NCI-H2196 (cell line): ENCODE measurements at regions not wholly inside any gene's neighbourhood (a gene's known extent, or its start where the extent isn't known, plus 50 kb on each side); places are given as distances from the start of the nearest gene placed in this dataset.

ENCODE experiments used
- DNase-seq: peaks from one replicate; lab custom pipeline; 2025; ENCODE audit not compliant: unreplicated experiment; lab: John Stamatoyannopoulos, UW

DNA sequence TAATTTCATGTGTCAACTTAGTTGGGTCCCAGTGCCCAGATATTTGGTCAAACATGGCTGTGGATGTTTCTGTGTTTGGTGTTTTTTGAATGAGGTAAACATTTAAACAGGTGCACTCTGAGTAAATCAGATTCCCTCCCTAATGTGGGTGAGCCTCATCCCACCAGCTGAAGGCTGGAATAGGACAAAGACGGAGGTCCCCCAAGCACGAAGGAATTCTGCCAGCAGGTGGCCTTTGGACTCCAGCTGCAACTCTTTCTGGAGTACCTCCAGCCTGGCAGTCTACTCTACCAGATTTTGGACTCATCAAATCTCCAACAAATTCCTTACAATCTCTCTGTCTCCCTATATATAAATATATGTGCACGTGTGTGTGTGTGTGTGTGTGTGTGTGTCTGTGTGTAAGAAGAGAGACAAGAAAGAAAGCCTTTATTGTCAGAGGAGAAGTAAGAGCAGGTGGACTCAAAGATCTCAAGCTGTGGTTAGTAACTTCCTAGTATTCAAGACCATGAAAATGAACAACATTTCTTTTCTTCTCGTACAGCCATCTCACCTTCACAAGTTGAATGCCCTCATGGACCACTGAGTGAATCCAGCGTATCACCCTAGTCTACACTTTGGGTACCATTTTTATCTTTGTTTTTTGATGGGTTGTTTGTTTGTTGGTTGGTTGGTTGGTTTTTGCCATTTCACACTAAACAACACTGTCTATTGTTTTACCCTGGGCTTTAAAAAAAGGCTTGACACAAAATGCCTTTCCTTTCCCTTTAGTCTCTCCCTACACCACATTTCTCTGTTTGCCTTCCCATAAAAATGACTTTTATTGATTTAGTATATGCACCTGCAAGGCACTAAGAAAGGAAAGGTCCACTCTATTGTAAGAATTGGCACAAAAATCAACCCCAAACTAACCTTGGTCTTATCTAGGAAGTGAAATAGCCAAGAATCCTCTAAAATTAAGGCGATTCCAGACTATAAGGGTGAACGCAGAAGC is 118.7 kb downstream of the TENT4A start:
- DNase-seq, result no peak

DNA sequence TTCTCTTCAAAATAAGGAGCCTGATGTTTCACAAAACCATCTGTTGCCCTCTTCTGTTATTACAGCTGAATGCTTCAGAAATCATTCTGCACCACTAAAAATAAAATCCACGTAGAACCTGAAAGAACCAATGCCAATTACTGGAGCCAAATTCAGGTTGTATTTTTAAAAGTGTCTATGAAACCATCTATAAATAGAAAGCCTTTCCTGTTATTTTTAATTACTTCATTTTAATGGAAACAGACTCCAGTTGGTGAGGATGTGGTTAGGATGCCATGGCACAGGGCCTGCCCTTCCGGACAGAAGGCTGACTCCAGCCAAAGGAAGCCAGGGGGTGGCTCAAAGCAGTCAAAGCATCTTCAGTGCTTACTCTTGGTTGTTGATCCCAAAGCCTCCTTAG is 119.8 kb downstream of the TENT4A start:
- DNase-seq, result no peak

DNA sequence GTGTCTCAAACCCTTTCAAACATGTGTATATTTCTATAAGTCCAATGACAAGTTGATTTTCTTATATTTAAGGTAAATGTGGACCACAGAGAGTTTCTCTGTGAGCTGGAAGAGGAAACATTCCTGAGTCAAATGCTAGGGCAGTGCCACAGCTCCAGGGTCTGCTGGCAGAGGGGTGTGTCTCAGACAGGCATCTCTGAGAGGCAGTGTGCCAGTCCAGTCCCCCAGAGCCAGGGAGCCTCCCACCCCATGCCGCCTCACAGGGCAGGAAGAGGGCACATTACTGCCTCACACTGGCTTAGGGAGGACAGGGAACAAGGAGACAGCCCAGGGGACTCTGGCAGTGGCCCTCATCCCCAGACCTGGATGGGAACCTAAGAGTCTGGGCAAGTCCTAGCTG is 120.2 kb downstream of the TENT4A start:
- DNase-seq, result no peak

DNA sequence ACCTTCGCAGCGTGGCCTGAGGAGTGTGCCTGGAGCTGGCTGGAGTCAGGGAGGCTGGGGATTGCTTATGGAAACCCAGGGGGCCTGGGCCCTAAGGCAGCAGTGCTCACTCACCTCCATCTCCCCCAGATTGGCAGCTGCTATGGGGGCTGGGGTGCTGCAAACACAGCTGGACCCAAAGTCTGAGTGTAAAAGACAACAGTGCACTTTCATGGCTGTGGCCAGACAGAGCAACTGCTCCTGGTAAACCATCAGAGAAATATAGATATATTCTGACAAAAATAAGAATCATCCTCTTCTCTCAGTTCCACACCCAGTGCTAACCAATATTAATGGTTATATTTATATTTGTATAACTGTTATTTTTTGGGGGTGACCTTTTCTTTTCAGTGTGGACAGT is 123.9 kb downstream of the TENT4A start:
- DNase-seq, result no peak

DNA sequence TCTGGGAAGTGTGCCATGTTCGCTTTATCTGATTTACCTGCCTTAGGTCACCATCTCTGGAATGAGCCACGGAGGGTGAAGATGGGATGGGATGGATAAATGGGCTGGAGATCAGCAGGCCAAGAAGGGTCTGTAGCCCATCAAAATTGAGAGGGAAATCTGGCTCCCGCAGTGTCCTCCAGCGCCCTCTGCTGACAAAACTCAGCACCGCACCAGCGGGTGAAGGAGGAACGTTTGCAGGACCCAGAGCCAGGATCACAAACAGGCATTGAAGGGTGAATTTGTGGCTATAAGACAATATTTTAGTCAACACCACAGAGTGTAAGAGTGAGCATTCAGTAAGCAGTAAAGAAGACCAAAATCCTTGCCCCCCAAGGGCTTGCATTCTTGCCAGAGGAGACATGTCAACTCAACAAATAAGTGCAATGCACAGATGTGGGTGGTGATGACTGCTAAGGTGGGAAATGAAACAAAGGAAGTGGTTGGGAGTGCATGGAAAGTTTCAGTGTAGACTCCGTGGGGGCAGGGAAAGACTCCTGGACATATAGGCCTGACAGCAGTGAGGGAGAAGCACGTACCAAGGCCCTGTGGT is 124.4 kb downstream of the TENT4A start:
- no peak for DNase-seq

DNA sequence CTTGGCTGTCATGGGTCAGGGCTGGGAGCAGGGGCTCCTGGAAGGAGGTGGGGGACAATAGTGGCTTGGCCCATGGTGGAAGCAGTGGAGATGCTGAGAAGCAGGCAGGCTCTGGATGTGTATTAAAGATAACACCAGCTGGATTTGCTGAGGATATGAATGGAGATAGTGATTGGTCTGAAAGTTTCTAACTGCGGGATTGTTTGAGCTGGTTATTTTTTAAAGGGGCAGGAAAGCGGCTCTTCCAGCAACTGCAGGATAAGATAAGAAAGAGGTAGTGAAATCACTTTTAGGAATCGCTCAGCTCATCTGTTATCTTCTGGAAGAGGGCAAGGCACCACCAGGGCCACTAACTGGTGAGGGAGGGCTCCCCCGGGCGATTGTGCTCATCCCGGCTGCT is 125.5 kb downstream of the TENT4A start:
- DNase-seq, result no peak

DNA sequence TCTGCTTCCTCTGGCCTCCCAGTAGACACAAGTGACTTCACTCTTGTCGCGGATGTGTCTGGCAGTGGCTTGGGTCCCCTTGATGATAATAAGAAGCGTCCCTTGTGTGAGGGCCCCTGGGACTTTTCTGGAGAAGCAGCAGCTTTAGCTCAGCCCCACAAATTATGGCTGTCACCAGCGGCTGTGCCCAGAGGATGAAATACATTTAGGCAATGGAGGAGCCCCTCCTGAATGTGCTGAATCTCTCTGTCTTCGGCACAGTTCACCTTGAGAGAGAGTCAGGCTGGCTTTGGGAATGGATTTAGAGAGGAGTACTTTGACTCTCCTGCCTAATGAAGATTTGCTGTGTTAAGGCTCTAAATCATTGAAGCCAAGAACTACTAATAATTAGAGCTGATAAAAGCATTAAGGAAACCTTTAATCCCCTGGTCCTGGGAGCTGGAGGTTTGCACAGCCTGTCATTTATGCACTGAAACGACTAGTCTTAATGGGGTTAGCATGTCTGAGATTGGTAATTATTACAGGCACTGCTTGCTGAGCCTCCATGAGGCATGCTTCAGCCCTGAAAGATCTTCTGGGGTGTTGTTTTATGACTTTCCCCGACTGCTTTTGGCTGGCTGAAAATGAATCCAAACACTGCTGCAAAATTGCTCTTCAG is 127.0 kb downstream of the TENT4A start:
- no peak for DNase-seq

DNA sequence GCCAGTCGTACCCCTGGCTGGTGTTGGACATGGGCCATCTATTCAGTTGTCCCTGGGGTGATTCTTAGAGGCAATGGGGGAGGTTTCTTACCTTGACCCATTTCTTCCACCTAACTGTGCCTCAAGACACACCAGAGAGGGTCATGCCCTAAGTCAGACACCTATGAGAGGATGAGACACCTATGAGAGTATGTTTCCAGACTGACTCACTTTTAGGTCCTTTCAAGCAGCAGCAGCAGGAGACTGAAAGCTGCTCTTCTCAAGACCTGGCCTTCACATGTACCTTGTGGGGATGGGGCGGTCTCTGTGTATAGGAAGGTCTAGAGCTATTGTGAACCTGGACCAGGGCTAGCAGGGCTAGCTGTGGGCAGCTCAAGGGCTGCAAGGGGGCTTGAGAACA is 130.1 kb downstream of the TENT4A start:
- DNase-seq, result no peak

DNA sequence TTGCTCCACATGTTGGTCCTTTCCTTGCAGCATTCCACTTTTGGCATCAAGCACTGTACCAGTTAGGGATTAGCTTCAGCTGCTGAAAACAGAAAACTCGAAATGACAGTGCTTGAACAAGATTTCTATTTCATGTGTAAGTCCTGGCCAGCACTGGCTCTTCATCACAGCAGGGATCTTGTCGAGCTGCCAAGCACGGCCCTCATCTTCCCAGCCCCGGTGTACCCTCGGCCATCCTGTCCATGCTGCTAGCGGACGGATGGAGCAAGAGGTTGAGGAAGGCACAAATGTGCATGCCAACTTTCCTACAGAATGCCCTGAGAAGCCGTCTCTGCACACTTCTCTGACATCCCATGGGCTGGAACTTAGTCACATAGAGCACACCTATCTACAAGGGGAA is 130.6 kb downstream of the TENT4A start:
- DNase-seq, result no peak

DNA sequence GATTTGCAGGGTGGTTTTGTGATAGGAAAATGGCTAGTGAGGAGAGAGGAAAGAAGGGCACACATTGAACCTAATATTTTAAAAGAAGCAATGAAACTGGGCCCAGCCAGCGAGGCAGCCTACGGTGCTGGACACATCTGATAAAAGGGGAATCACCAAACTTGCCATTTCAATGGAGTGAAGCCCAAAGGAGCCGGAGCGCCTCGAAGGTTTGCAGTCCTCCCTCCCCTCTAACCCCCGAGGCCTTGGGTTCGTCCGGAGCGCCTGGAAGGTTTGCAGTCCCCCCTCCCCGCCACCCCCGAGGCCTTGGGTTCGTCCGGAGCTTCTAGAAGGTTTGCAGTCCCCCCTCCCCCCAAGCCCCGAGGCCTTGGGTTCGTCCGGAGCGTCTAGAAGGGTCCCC is 132.6 kb downstream of the TENT4A start:
- no peak for DNase-seq

DNA sequence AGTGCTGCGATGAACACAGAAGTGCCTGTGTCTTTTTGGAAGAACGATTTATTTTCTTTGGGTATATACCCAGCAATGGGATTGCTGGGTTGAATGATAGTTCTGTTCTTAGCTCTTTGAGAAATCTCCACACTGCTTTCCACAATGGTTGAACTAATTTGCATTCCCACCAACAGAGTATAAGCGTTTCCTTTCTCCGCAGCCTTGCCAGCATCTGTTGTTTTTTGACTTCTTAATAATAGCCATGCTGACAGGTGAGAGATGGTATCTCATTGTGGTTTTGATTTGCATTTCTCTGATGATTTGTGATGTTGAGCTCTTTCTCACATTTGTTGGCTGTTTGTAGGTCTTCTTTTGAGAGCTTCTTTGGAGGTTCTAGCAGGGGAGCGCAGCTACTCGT is 134.6 kb downstream of the TENT4A start:
- DNase-seq, result no peak

DNA sequence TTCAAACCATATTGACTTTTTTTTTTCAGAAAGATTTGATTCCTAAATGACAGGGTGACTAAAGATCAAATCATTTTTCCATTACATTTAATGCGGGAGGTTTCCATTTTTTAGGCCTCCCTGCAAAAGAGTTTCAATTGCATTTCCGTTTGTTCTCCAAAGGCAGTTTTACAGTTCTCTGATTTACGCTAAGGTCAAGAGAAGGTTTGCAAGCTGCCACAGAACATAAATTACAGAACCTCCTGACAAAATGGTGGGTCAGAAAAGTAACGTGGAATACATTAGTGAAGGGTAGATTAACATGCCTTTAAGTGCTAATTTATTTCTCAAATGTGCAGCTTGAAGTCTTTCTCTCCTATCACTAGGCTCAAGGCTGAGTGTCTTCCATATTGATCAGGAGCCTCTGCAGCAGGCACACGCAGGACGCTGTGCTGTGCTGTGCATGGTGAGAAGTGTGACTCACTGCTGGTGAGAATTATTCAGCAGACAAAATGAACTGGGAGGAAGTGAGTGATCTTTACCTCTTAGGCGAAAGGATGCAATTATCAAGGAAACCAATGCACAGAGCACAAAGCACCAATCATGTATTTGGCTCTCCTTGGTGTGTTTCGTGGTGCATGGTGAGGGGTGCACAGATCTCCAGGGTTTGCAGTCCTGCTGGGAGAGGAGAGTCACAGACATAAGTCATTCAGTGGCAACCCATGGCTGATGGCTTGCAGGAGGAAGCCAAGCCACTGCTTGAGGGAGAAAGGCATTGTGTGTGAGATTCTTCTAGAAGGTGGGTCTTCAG is 136.3 kb downstream of the TENT4A start:
- DNase-seq, result no peak

DNA sequence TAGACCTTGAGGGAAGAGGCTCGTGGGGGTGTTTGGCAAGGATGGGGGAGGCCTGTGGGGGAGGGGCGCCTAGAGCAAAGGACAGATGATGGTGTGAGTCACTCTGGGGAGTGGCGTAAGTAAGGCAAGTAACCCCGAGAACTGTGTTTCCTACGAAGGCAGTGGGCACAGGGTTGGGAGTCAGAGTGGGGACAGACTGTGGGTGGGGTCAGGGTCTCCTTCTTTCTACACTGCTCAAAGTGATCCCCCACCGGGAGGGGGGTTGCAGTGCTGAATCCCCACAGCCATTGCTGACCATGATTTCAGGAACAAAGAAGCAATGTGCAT is 136.8 kb downstream of the TENT4A start:
- DNase-seq, result no peak

DNA sequence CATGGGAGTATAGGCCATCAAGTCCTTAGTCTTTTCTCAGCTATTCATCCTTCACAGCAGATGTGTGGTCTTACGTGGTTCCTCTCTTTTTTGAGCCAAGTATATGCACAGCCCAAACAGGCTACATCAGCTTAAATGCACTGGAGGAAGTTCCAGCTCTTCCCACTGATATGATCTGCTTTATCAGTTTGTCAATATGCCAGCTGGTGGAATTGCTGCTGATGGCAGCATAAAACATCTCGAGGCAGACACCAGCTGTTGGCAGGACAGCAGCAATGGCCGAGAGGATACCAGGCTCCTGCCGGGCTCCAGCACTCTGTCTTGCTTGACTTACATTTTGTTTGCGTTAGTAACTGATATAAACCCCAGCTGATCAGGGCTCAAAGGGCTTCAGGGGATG is 143.4 kb downstream of the TENT4A start:
- DNase-seq, result peak; percentile 57

DNA sequence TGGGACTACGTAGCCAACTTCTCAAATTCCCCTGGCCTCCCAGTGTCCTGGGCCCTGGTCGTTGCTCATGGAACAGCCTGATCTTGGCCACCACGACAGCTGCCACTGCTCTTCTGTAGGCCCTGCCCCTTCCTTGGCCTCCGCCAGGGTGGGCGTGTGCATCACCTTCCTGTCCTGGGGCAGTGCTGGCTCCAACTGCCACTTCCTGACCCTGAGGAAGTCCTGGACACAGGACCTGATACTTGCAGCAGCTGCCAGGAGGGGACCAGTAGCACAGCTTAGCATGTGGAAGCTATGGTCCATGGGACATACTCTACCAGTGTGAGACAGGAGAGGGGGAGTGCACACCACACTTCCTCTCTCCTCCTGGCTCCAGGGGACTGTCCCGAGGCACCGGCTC is 145.2 kb downstream of the TENT4A start:
- DNase-seq, result no peak

DNA sequence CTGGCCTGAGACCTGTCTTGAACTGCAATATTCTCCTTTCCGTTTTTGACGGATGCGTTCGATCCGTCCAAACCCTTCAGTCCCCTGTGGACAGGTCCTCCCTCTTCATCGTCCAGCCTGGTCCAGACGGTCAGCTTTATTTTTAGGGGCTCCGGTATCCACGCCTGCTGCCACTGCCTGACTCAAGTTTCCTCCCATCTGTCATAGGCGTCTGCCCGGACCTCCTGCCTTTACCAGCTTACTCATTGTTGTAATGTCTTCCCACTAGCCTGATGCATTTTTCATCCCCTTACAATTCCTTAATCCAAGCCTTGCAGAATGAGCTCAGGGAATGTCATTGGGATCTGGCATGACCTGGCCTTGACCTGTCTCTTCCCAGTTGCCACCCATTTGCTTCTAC is 145.8 kb downstream of the TENT4A start:
- no peak for DNase-seq

DNA sequence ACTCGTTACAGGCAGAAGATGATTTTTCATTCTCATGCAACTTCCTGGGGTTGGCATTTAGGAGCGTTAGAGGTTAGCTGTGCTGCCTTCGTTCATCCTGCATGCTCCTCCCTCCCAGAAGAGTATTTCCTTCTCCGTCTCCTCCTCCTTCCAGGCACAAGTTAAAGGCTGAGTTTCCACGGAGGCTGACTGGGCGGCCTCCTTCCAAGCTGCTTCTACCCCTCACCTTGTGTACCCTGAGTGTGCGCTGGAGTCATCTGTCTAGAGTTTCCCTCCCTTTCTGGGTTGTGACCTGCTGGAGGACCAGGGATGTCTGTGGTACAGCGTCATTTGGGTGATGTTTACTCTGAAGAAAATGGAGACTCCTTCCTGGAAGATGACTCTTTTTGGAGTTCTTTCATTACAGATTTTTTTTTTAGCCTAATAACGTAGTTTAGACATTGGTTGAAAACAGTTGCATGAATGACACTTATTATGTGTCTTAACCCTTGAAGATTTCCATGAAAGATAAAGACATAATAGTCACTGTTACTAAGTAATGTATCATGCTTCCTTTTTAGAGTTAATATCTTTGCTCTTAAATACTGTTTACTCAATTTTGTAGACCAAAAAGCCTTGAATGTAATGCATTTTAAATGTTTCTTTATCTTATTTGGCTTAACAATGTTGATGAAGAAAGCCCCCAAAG is 146.9 kb downstream of the TENT4A start:
- DNase-seq, result no peak

DNA sequence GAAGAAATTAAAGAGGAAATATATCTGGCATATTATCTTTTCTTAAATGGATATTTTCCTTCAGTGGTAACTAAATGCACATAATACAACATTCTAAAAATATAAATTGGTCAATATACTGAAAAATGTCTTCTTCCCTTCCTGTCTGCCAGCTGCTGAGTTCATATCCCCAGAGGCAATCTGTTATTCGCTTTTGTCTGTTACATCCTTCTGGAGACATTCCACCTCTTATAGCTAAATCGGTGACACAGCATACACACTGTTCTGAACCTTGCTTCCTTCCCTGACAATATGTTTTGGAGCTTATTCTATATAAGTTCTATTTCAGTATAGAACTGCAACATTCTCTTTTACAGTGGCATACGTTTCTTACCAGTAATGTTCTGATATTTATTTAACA is 147.8 kb downstream of the TENT4A start:
- DNase-seq, result no peak

DNA sequence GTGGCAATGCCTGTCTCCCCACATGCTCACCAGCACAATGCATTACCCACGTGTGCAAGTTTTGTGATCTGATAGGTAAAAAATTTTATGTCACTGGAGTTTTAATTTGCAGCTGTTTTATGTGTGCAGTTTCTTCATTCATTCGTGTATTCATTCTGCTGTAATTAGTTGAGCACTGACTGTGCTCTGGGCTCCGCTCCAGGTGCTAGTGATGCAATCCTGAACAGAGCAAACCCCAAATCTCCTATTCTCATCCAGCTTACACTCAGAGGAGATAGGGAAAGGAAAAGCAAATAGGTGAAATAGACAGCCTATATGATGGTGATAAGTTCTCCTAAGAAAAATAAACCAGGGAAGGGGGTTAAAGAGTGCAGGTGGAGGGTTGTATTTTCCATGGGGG is 148.4 kb downstream of the TENT4A start:
- no peak for DNase-seq

DNA sequence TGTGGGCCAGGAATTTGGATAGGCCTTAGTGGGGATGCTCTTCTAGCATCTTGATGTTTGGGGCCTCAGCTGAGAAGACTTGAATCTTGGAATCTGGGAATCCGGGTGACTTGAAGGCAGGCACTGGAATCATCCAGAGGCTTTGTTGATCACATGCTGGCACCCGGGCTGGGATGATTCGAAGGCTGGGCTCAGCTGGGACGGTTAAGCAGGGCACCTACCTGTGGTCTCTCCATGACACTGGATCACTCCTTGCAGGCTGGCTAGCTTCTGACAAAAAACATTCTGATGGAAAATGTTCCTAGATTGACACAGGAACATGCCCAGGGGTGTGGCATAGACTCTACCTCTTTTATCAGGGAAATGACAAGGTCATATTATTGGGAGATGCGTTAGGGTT is 149.1 kb downstream of the TENT4A start:
- no peak for DNase-seq

DNA sequence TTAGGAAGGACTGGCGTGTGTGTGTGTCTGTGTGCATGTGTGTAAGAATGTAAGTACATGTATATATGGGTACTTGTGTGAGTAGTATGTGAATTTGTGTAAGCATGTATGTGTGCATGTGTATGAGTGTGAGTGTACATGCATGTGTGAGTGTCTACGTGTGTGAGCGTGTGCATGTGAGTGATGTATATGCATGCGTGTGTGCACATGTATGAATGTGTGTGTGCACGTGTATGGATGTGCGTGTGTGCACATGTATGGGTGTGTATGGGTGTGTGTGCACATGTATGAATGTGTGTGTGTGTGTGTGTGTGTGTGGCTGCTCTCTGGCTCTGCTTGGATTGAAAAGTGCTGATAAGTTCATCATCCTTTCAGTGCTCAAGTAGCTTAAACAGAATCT is 154.5 kb downstream of the TENT4A start:
- DNase-seq, result no peak
